ENCODE measurements at regions not wholly inside any gene's neighbourhood (a gene's known extent, or its start where the extent isn't known, plus 50 kb on each side); places are given as distances from the start of the nearest gene placed in this dataset.

DNA sequence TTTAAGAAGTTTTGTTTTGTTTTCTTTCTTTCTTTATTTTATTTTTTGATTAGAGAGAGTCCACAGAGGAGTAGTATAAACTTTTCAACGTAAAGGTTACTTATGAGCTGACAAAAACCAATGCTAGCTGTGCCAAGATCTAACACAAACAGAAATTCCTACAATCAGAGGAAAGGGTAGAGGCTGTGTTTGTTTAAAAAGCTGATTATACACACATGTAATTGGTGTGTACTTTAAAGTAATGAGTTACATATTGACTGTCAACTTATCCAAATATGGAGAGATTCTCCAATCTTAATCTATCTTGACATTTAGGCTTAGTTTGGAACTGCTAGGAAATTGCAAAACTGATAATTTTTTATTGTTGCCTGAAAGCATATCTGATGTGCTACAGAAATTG lies 63.7 kb upstream of the FAM110C start:
- Histone ChIP-seq H2AFZ (no peak overlapping the region), H3K79me2 (ENCODE audit: low read depth) (no peaks in the 10 kb centered on the region), H3K4me3 (no peak overlapping the region), H3K27ac (no peak overlapping the region), H3K27me3 (ENCODE audit: insufficient read depth, low read depth) (no peaks in the 10 kb centered on the region), H3K4me2 (no peak overlapping the region), H3K9me2 (ENCODE audit: insufficient read depth) (no peaks in the 10 kb centered on the region), H4K20me1 (ENCODE audit: insufficient read depth) (no peaks in the 10 kb centered on the region), H3F3A (ENCODE audit: insufficient read depth, low read depth) (no peaks in the 10 kb centered on the region), H3K9me3 (ENCODE audit: insufficient read depth, low read depth) (no peaks in the 10 kb centered on the region), H3K36me3 (ENCODE audit: low read depth) (no peaks in the 10 kb centered on the region), H3K4me1 (replicated peaks; ENCODE audit: insufficient read depth) (no peaks in the 10 kb centered on the region)
- ChIA-PET POLR2A (ENCODE audit: unreplicated experiment) (no interaction called here), CTCF (no interaction called here)
- no peak for DNase-seq
- intact Hi-C loops (cut with micrococcal nuclease; ENCODE audit: unreplicated experiment) = no loop called here
- no TSS peak for BruUV-seq (replicated peaks)
- no peak for TF ChIP-seq EZH2 (IDR thresholded peaks at IDR 0.05; ENCODE audit: low read depth)
- TF ChIP-seq, protein P1, sequence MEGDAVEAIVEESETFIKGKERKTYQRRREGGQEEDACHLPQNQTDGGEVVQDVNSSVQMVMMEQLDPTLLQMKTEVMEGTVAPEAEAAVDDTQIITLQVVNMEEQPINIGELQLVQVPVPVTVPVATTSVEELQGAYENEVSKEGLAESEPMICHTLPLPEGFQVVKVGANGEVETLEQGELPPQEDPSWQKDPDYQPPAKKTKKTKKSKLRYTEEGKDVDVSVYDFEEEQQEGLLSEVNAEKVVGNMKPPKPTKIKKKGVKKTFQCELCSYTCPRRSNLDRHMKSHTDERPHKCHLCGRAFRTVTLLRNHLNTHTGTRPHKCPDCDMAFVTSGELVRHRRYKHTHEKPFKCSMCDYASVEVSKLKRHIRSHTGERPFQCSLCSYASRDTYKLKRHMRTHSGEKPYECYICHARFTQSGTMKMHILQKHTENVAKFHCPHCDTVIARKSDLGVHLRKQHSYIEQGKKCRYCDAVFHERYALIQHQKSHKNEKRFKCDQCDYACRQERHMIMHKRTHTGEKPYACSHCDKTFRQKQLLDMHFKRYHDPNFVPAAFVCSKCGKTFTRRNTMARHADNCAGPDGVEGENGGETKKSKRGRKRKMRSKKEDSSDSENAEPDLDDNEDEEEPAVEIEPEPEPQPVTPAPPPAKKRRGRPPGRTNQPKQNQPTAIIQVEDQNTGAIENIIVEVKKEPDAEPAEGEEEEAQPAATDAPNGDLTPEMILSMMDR (conservative IDR thresholded peaks at IDR 0.05) = no peak

DNA sequence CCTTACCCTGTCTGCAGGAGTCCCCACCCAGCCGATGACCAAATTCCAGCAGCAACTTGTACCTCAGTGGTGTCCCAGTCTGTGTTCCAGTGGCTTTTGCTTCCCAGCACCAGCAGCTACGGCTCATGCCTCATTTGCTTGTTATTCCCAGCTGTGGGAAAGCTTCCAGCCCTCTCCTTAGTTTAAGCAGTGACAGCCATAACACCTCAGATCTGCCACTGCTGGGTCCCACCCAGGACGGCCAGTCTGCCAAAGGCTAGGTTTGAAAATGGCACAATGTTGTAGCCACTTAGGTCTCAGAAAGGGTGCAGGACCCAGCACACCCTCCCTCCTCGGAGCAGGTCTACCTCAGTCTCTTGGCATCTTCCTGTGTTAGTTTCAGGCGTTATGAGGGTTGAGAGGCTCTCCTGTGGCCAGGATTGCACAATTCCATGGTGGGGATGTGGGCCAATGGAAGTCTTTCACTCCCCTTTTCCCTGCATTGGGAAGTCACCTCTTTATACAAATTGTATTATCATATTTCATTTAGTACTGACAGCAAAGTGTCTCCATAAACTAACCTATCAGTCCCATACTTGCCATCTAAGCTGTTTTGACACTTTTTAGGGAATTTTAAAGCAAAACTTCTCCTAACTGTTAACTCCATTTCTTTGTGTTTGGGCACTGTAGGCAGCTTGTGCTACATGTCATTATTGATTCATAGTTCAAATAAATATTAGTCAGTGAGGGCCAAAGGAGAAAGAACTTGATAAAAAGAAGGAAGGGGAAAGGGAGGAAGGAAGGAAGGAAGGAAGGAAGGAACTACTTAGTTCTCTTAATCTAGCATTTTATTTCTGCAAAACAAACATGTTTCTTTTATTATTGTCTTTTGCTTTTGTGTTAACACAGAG lies 62.9 kb upstream of the FAM110C start:
- no peaks in the 10 kb centered on the region for H3K79me2 ChIP-seq (ENCODE audit: low read depth)
- no peak overlapping the region for H3K4me3 ChIP-seq
- intact Hi-C loops (cut with micrococcal nuclease; ENCODE audit: unreplicated experiment) = no loop called here
- no peaks in the 10 kb centered on the region for H3K9me2 ChIP-seq (ENCODE audit: insufficient read depth)
- TF ChIP-seq, protein P1 (conservative IDR thresholded peaks at IDR 0.05) = no peak
- no peak for TF ChIP-seq EZH2 (IDR thresholded peaks at IDR 0.05; ENCODE audit: low read depth)
- no peak for DNase-seq
- no peaks in the 10 kb centered on the region for H3K27me3 ChIP-seq (ENCODE audit: insufficient read depth, low read depth)
- POLR2A ChIA-PET (ENCODE audit: unreplicated experiment) = no interaction called here
- H3K4me2 ChIP-seq = no peak overlapping the region
- H4K20me1 ChIP-seq (ENCODE audit: insufficient read depth) = no peaks in the 10 kb centered on the region
- CTCF ChIA-PET = no interaction called here
- no peaks in the 10 kb centered on the region for H3K36me3 ChIP-seq (ENCODE audit: low read depth)
- no peak overlapping the region for H3K27ac ChIP-seq
- H3F3A ChIP-seq (ENCODE audit: insufficient read depth, low read depth) = no peaks in the 10 kb centered on the region
- no peaks in the 10 kb centered on the region for H3K4me1 ChIP-seq (replicated peaks; ENCODE audit: insufficient read depth)
- no peaks in the 10 kb centered on the region for H3K9me3 ChIP-seq (ENCODE audit: insufficient read depth, low read depth)
- BruUV-seq (replicated peaks) = no TSS peak
- H2AFZ ChIP-seq = no peak overlapping the region

DNA sequence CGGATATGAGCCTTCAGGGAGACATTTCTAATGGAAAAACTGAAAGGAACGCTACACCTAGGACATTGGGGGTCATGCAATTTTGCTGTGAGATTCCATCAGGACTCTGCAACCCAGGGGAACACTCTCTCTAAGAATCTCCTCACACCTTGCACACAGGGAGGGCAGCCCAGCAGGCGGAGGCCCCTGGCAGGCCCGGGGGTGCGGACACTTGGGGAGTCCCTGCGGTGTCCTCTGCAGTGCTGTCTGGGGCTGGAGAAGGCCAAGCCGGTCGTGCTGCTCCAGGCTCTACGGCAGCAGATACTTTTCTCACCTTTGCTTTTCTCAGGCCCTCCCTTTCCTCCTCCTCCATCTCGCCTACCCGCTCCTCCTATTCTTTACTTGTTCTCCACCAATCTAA lies 54.7 kb upstream of the FAM110C start:
- POLR2A ChIA-PET (ENCODE audit: unreplicated experiment) = no interaction called here
- no peaks in the 10 kb centered on the region for H3K36me3 ChIP-seq (ENCODE audit: low read depth)
- CTCF ChIA-PET = no interaction called here
- no peaks in the 10 kb centered on the region for H3K4me1 ChIP-seq (replicated peaks; ENCODE audit: insufficient read depth)
- no peaks in the 10 kb centered on the region for H3K79me2 ChIP-seq (ENCODE audit: low read depth)
- H2AFZ ChIP-seq = no peak overlapping the region
- BruUV-seq (replicated peaks) = no TSS peak
- H3K4me2 ChIP-seq = no peak overlapping the region
- H3K27me3 ChIP-seq (ENCODE audit: insufficient read depth, low read depth) = no peaks in the 10 kb centered on the region
- H3F3A ChIP-seq (ENCODE audit: insufficient read depth, low read depth) = no peaks in the 10 kb centered on the region
- H4K20me1 ChIP-seq (ENCODE audit: insufficient read depth) = no peaks in the 10 kb centered on the region
- H3K9me3 ChIP-seq (ENCODE audit: insufficient read depth, low read depth) = no peaks in the 10 kb centered on the region
- intact Hi-C loops (cut with micrococcal nuclease; ENCODE audit: unreplicated experiment) = no loop called here
- no peak for DNase-seq
- H3K4me3 ChIP-seq = no peak overlapping the region
- H3K9me2 ChIP-seq (ENCODE audit: insufficient read depth) = no peaks in the 10 kb centered on the region
- no peak overlapping the region for H3K27ac ChIP-seq
- no peak for TF ChIP-seq EZH2 (IDR thresholded peaks at IDR 0.05; ENCODE audit: low read depth)
- TF ChIP-seq, protein P1 (conservative IDR thresholded peaks at IDR 0.05) = no peak
